ENCODE measurements at regions not wholly inside any gene's neighbourhood (a gene's known extent, or its start where the extent isn't known, plus 50 kb on each side); places are given as distances from the start of the nearest gene placed in this dataset.

GRCh38 chr4:159520074-159520473 lies 417.2 kb downstream of the RAPGEF2 start:
- TF ChIP-seq CTCF (IDR thresholded peaks at IDR 0.05; ENCODE audit: low read length), result no peak
- no peak for TF ChIP-seq EZH2 (optimal IDR thresholded peaks at IDR 0.05; ENCODE audit: low read depth, low read length)

Data from MM.1S (cell line).